ENCODE measurements at regions not wholly inside any gene's neighbourhood (a gene's known extent, or its start where the extent isn't known, plus 50 kb on each side); places are given as distances from the start of the nearest gene placed in this dataset.
"Not testable (repeated sequence)": the region's sequence is repeated elsewhere in the genome, so short reads cannot be mapped to it uniquely, and the experiment has no call there.

DNA sequence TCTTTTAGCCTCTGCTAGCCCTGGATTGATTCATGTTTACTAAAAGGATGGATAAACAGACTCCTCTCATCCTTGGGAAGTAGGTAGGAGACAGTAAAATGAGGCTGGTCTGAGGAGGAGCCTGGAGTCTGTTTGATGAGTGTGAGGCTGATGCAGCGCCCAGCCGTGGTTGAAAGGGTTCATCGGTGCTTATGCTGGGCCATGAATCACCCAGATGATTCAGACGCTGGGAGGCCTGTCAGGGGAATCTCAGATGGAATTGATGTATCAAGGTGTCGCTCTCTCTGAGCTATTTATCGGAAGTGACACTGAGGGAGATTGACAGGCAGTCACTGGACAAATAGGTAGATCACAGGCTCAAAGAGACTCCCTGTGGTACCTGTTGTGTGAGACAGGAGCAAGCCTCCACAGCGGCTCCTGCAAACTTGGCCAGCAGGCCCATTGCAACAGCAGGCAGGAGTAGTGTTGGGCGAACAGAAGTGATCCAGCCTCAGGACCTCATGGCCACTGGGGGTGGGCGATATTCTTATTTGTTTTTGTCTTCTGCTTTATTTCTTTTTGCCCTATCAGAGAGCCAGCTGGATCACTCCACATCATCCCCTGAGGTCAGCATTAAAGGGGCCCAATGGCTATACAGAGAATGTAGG, 109.9 kb upstream of the CADM1 start:
- peak; percentile 66 for DNase-seq (ENCODE audit: low spot score)
- CTCF ChIA-PET = no interaction called here
- TF ChIP-seq, protein P1, sequence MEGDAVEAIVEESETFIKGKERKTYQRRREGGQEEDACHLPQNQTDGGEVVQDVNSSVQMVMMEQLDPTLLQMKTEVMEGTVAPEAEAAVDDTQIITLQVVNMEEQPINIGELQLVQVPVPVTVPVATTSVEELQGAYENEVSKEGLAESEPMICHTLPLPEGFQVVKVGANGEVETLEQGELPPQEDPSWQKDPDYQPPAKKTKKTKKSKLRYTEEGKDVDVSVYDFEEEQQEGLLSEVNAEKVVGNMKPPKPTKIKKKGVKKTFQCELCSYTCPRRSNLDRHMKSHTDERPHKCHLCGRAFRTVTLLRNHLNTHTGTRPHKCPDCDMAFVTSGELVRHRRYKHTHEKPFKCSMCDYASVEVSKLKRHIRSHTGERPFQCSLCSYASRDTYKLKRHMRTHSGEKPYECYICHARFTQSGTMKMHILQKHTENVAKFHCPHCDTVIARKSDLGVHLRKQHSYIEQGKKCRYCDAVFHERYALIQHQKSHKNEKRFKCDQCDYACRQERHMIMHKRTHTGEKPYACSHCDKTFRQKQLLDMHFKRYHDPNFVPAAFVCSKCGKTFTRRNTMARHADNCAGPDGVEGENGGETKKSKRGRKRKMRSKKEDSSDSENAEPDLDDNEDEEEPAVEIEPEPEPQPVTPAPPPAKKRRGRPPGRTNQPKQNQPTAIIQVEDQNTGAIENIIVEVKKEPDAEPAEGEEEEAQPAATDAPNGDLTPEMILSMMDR (conservative IDR thresholded peaks at IDR 0.05; ENCODE audit: low read depth) = no peak

DNA sequence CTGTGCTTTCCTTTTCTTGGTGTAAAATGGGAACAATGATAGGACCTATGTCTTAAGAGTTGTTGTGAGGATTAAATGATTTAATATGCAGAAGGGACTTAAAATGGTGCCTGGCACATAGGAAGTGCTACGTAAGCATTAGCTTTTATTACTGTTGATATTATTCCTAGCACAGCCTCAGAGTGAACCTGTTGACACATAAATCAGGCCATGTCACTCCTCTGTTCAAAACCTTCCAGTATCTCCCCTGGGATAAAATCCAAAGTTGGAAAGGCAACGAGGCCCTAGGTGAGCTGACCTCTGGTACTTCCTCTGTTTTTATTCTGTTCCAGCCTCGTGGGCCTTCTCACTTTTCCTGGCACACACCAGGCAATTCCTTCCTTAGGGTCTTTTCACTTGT, 108.8 kb upstream of the CADM1 start:
- DNase-seq (ENCODE audit: low spot score) = no peak
- TF ChIP-seq, protein P1 (conservative IDR thresholded peaks at IDR 0.05; ENCODE audit: low read depth) = no peak
- no peak overlapping the region for H3K27ac ChIP-seq
- ChIA-PET CTCF (no interaction called here), POLR2A (ENCODE audit: low non-redundant PET) (no interaction called here)

More for the DNA sequence above, 109.9 kb upstream of the CADM1 start:
- no peak overlapping the region for H3K27ac ChIP-seq
- POLR2A ChIA-PET (ENCODE audit: low non-redundant PET) = no interaction called here

DNA sequence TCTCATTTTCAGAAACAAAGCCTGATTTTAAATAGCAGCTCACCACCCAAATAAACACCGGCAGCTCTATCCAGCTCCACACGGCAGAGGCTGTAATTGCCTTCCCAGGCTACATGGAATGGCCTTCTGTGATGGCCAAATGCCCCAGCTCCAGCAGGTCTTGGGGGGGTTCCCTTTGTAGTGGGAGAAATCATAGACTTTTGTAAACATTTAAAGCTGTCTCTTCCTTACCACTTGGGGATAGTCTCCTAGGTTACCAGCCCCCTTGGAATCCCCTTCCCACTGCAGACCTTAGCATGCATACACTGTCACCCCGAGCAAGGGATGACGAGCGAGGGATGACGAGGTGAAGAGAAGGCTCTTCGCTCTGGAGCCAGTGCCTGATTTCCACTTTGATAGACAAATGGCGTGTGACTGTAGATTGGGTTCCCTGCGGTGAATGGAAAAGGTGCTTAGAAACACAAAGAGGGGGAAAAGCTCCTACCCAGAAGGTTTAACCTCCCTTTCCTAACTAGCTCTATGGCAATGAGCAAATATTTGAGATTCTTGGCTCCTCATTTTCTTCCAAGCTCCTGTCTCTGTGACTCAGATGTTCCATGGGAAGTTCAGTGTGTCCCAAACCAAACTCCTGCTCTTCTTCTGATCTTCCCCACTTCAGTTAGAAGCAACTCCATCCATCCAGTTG, 108.0 kb upstream of the CADM1 start:
- TF ChIP-seq, protein P1 (conservative IDR thresholded peaks at IDR 0.05; ENCODE audit: low read depth) = no peak
- POLR2A ChIA-PET (ENCODE audit: low non-redundant PET) = no interaction called here
- no peak for DNase-seq (ENCODE audit: low spot score)
- CTCF ChIA-PET = no interaction called here
- H3K27ac ChIP-seq = no peak overlapping the region

DNA sequence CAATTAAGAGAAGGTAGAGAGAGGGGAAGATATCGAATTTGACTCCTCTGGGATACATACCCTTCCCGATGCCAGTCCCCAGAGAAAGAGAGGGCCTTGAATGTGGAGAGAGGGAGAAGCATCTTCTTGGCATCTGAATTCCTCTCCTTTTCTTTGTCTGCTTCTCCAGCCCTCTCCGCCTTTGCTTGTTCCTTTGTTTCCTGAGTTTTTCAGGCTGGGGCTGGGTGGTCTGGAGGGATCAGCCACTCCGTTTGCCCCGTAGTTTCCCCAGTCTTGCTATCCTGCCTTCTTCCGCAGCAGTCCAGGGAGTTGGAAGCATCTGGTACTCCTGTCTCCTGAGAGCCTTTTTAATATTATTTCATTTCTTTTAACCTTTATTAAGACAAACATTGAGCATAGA, 107.1 kb upstream of the CADM1 start:
- H3K27ac ChIP-seq = no peak overlapping the region
- no peak for DNase-seq (ENCODE audit: low spot score)
- ChIA-PET CTCF (no interaction called here), POLR2A (ENCODE audit: low non-redundant PET) (no interaction called here)
- TF ChIP-seq, protein P1 (conservative IDR thresholded peaks at IDR 0.05; ENCODE audit: low read depth) = no peak

DNA sequence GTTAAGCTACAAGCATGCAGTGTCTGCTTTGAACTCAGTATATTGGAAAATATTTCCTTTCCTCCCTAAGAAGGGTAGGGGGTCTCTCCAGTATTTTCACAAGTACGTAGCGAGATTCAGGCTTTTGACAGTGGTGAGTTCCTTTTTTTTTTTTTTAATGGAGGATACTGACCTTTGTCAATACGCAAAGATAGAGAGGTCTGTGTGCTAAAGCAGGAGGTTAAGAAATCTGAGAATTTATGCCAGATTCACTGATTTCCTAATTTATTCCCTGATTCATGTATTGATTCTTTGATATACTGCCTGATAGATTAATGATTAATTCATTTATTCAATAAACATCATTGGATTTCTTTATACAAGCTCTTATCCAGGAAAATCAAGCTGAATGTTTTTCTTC, 106.7 kb upstream of the CADM1 start:
- TF ChIP-seq, protein P1 (conservative IDR thresholded peaks at IDR 0.05; ENCODE audit: low read depth) = no peak
- ChIA-PET POLR2A (ENCODE audit: low non-redundant PET) (no interaction called here), CTCF (no interaction called here)
- no peak overlapping the region for H3K27ac ChIP-seq
- no peak for DNase-seq (ENCODE audit: low spot score)

DNA sequence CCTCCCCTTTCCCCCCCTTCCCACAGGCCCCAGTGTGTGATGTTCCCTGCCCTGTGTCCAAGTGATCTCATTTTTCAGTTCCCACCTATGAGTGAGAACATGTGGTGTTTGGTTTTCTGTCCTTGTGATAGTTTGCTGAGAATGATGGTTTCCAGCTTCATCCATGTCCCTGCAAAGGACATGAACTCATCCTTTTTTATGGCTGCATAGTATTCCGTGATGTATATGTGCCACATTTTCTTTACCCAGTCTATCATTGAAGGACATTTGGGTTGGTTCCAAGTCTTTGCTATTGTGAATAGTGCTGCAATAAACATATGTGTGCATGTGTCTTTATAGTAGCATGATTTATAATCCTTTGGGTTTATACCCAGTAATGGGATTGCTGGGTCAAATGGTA, 106.0 kb upstream of the CADM1 start:
- DNase-seq (ENCODE audit: low spot score); H3K27ac ChIP-seq; POLR2A ChIA-PET (ENCODE audit: low non-redundant PET): not testable (repeated sequence)
- CTCF ChIA-PET = interaction anchor here (0.7 kb wide), 1 partner anchor 460 kb away, joined by 3 read pairs; no protein-coding TSS in a partner anchor

DNA sequence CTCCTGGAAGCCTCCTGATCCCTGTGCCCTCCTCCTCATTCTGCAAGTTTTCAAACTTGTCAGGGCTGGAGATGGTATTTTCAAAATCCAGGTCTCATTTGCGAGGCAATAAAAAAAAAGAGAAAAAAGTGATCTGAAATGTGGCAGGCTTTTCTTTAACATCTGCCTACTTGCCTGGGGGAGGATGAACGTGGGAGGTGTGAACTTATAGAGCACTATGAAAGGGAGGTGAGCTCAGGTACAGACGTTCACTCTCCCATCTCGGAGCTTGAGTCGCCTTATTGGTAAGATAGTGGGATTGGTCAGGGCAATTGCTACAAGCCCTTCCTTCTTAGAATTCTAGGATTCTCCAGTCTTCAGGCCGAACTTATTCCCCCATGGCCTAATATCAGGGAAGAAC, 104.8 kb upstream of the CADM1 start:
- TF ChIP-seq, protein P1 (conservative IDR thresholded peaks at IDR 0.05; ENCODE audit: low read depth) = no peak
- DNase-seq (ENCODE audit: low spot score) = no peak
- H3K27ac ChIP-seq = no peak overlapping the region
- ChIA-PET POLR2A (ENCODE audit: low non-redundant PET) (no interaction called here), CTCF (no interaction called here)
